Spleen (tissue), 7 donors: ENCODE measurements at regions not wholly inside any gene's neighbourhood (a gene's known extent, or its start where the extent isn't known, plus 50 kb on each side); places are given as distances from the start of the nearest gene placed in this dataset.

Experiments used
- CTCF ChIP-seq, 11 experiments: fragments of 200-600 bp in 7 of 11; fragments of 450-650 bp in 4 of 11; sonication (generic) in 4 of 11; IDR thresholded peaks in 8 of 11; conservative IDR thresholded peaks in 3 of 11; 1 replicate in 7 of 11; 2 replicates in 4 of 11; pipeline versions ENCODE4 v1.4.0 to v1.8.0; 2016 to 2021; ENCODE audit warnings: antibody characterized with exemption in 11 of 11, inconsistent platforms in 4 of 11, mild to moderate bottlenecking in 1 of 11
- POLR2AphosphoS5 ChIP-seq, 3 donors: sonication (generic); formaldehyde crosslinking; IDR thresholded peaks; one replicate each; pipeline ENCODE4 v1.5.1; 2017; ENCODE audit warnings: antibody characterized with exemption in 3 of 3
- donor health status: DM: no; HTN: no; CAD: no; lungs with moderate emphysema.
- donor health status: DM: no; HTN: no; CAD: no.
- donor health status: DM: no; HTN: no; CAD: no.

GRCh38 chr22:22395245-22395644 lies 113.3 kb downstream of the ZNF280B start:
- TF ChIP-seq CTCF (IDR thresholded peaks at IDR 0.05 in 8 of 11, conservative IDR thresholded peaks at IDR 0.05 in 3 of 11) (no peak), POLR2AphosphoS5 (IDR thresholded peaks at IDR 0.05) (peak in 2 of 3 donors; percentile 2 to 54)
